SK-N-SH treated with all-trans-retinoic acid at 6 μM for 48 hours (cell line): ENCODE measurements at regions not wholly inside any gene's neighbourhood (a gene's known extent, or its start where the extent isn't known, plus 50 kb on each side); places are given as distances from the start of the nearest gene placed in this dataset.

Experiments
- ATAC-seq: fragments of 200-7000 bp; cut with Tn5 transposase; 3 replicates; pipeline ENCODE4 v1.9.1; 2020; ENCODE audit warnings: mild to moderate bottlenecking, moderate library complexity
- ARNTL ChIP-seq: fragments of 450-650 bp; formaldehyde crosslinking; IDR thresholded peaks from 2 replicates; pipeline ENCODE4 v1.5.0; 2020; ENCODE audit warnings: low read depth, mild to moderate bottlenecking, moderate library complexity, borderline replicate concordance
- BACH2 ChIP-seq: fragments of 250-450 bp; sonication (Bioruptor Pico); IDR thresholded peaks from 2 replicates; pipeline ENCODE4 v1.9.0; 2021; ENCODE audit warnings: mild to moderate bottlenecking, borderline replicate concordance
- CSDC2 ChIP-seq: fragments of 250-450 bp; sonication (Bioruptor Pico); IDR thresholded peaks from 2 replicates; pipeline ENCODE4 v1.5.0; 2020; ENCODE audit warnings: mild to moderate bottlenecking, moderate library complexity
- ESRRG ChIP-seq: fragments of 250-450 bp; sonication (Bioruptor Pico); IDR thresholded peaks from 2 replicates; pipeline ENCODE4 v1.6.1; 2021; ENCODE audit warnings: mild to moderate bottlenecking
- GLIS3 ChIP-seq: fragments of 250-450 bp; sonication (Bioruptor Pico); IDR thresholded peaks from 2 replicates; pipeline ENCODE4 v1.5.0; 2020; ENCODE audit warnings: mild to moderate bottlenecking, moderate library complexity
- ISL1 ChIP-seq: fragments of 250-450 bp; sonication (Bioruptor Pico); IDR thresholded peaks from 2 replicates; pipeline ENCODE4 v2.1.2; 2022; ENCODE audit warnings: mild to moderate bottlenecking, moderate library complexity
- POU6F1 ChIP-seq: fragments of 250-450 bp; sonication (Bioruptor Pico); IDR thresholded peaks from 2 replicates; pipeline ENCODE4 v1.8.0; 2021; ENCODE audit warnings: low read depth, mild to moderate bottlenecking, moderate library complexity, borderline replicate concordance
- SNAI2 ChIP-seq: fragments of 250-450 bp; sonication (Bioruptor Pico); IDR thresholded peaks from 2 replicates; pipeline ENCODE4 v1.5.0; 2020; ENCODE audit warnings: mild to moderate bottlenecking, moderate library complexity
- TCF4 ChIP-seq: fragments of 250-450 bp; sonication (Bioruptor Pico); IDR thresholded peaks from 2 replicates; pipeline ENCODE4 v1.8.0; 2021; ENCODE audit warnings: mild to moderate bottlenecking, moderate library complexity, borderline replicate concordance
- TOX ChIP-seq: fragments of 250-450 bp; sonication (Bioruptor Pico); IDR thresholded peaks from 2 replicates; pipeline ENCODE4 v1.8.0; 2021; ENCODE audit warnings: mild to moderate bottlenecking, moderate library complexity, borderline replicate concordance
- TSHZ2 ChIP-seq: fragments of 250-450 bp; sonication (Bioruptor Pico); IDR thresholded peaks from 2 replicates; pipeline ENCODE4 v1.5.0; 2020; ENCODE audit warnings: mild to moderate bottlenecking, moderate library complexity
- ZC3H10 ChIP-seq: fragments of 250-450 bp; sonication (Bioruptor Pico); IDR thresholded peaks from 2 replicates; pipeline ENCODE4 v1.5.1; 2021; ENCODE audit warnings: mild to moderate bottlenecking, moderate library complexity
- ZFP3 ChIP-seq: fragments of 250-450 bp; sonication (Bioruptor Pico); IDR thresholded peaks from 2 replicates; pipeline ENCODE4 v1.5.0; 2020; ENCODE audit warnings: mild to moderate bottlenecking, moderate library complexity
- ZFP30 ChIP-seq: fragments of 450-650 bp; formaldehyde crosslinking; IDR thresholded peaks from 2 replicates; pipeline ENCODE4 v1.5.0; 2022; ENCODE audit warnings: mild to moderate bottlenecking, moderate library complexity
- ZNF565 ChIP-seq: fragments of 450-650 bp; formaldehyde crosslinking; conservative IDR thresholded peaks from 2 replicates; pipeline ENCODE4 v1.5.0; 2020; ENCODE audit warnings: low read depth, mild to moderate bottlenecking, moderate library complexity
- ZNF70 ChIP-seq: fragments of 450-650 bp; formaldehyde crosslinking; IDR thresholded peaks from 2 replicates; pipeline ENCODE4 v1.5.0; 2020; ENCODE audit warnings: mild to moderate bottlenecking, moderate library complexity
- ZNF8 ChIP-seq: fragments of 450-650 bp; formaldehyde crosslinking; IDR thresholded peaks from 2 replicates; pipeline ENCODE4 v1.5.0; 2020; ENCODE audit warnings: mild to moderate bottlenecking, moderate library complexity
- TF ChIP-seq, protein P1 (sequence below): fragments of 250-450 bp; sonication (Bioruptor Pico); IDR thresholded peaks from 2 replicates; pipeline ENCODE4 v1.5.1; 2021; ENCODE audit warnings: mild to moderate bottlenecking, moderate library complexity
- TF ChIP-seq, protein P2 (sequence below): fragments of 250-450 bp; sonication (Bioruptor Pico); IDR thresholded peaks from 2 replicates; pipeline ENCODE4 v1.5.1; 2020; ENCODE audit warnings: low read depth, mild to moderate bottlenecking, moderate library complexity

- no peak for TF ChIP-seq TSHZ2 (CRISPR knock-in tag)
- TF ChIP-seq ZNF8, result no peak
- TF ChIP-seq ARNTL, result no peak
- no peak for TF ChIP-seq SNAI2 (CRISPR knock-in tag)
- TF ChIP-seq ISL1 (CRISPR knock-in tag), result no peak
- TF ChIP-seq ZC3H10 (CRISPR knock-in tag), result no peak
- no peak for TF ChIP-seq ZFP3
- no peak for TF ChIP-seq TOX (CRISPR knock-in tag)
- no peak for TF ChIP-seq ZNF70
- no peak for TF ChIP-seq TCF4 (CRISPR knock-in tag)
- no peak for TF ChIP-seq ZNF565 (CRISPR knock-in tag)
- TF ChIP-seq, protein P1, sequence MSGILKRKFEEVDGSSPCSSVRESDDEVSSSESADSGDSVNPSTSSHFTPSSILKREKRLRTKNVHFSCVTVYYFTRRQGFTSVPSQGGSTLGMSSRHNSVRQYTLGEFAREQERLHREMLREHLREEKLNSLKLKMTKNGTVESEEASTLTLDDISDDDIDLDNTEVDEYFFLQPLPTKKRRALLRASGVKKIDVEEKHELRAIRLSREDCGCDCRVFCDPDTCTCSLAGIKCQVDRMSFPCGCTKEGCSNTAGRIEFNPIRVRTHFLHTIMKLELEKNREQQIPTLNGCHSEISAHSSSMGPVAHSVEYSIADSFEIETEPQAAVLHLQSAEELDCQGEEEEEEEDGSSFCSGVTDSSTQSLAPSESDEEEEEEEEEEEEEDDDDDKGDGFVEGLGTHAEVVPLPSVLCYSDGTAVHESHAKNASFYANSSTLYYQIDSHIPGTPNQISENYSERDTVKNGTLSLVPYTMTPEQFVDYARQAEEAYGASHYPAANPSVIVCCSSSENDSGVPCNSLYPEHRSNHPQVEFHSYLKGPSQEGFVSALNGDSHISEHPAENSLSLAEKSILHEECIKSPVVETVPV (CRISPR knock-in tag), result no peak
- no peak for TF ChIP-seq ZFP30 (CRISPR knock-in tag)
- TF ChIP-seq, protein P2, sequence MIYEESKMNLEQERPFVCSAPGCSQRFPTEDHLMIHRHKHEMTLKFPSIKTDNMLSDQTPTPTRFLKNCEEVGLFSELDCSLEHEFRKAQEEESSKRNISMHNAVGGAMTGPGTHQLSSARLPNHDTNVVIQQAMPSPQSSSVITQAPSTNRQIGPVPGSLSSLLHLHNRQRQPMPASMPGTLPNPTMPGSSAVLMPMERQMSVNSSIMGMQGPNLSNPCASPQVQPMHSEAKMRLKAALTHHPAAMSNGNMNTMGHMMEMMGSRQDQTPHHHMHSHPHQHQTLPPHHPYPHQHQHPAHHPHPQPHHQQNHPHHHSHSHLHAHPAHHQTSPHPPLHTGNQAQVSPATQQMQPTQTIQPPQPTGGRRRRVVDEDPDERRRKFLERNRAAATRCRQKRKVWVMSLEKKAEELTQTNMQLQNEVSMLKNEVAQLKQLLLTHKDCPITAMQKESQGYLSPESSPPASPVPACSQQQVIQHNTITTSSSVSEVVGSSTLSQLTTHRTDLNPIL, result no peak
- TF ChIP-seq BACH2 (CRISPR knock-in tag), result no peak
- no peak for TF ChIP-seq CSDC2 (CRISPR knock-in tag)
These were observed 245.9 kb downstream of the AHR start for GRCh38 chr7:17544401-17544800.

DNA sequence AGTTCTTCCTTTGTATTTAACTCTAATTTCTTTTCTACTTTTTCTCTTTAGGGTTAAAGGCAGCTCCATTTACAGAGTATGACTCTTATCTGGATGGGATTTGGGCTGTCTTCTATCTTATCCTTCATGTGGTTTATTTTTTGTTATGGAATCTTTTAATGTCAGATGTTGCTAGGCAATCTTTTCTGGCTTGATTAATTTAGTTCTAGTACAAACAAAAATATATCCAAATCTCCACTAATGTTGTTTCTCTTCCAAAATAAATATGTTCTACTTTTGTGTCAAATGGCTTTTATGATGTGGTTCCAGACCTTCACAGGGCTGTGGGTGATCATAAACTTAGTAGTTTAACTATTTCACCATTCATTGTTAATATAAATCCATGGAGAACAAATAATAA lies 246.9 kb downstream of the AHR start:
- ATAC-seq, result no peak
- TF ChIP-seq ZNF565 (CRISPR knock-in tag) (no peak), CSDC2 (CRISPR knock-in tag) (no peak), TSHZ2 (CRISPR knock-in tag) (no peak), GLIS3 (CRISPR knock-in tag) (no peak), ZC3H10 (CRISPR knock-in tag) (no peak), SNAI2 (CRISPR knock-in tag) (no peak), ZFP3 (no peak), BACH2 (CRISPR knock-in tag) (no peak), TOX (CRISPR knock-in tag) (no peak), POU6F1 (CRISPR knock-in tag) (no peak), ISL1 (CRISPR knock-in tag) (no peak), ESRRG (no peak)
- TF ChIP-seq, protein P2, result no peak

More at GRCh38 chr7:17544401-17544800, 245.9 kb downstream of the AHR start:
- ATAC-seq, result no peak
